H1 (cell line): ENCODE measurements at regions not wholly inside any gene's neighbourhood (a gene's known extent, or its start where the extent isn't known, plus 50 kb on each side); places are given as distances from the start of the nearest gene placed in this dataset.

Source experiments
- CTCF ChIA-PET: fragments of 300-600 bp; sonication (Branson Sonifier 250); formaldehyde crosslinking; loops from one replicate; lab custom pipeline; 2021; ENCODE audit not compliant: partially characterized antibody; lab: Charles Lee
- POLR2A ChIA-PET: fragments of 300-600 bp; sonication (Branson Sonifier 250); formaldehyde crosslinking; loops from one replicate; lab custom pipeline; 2021; ENCODE audit warnings: inconsistent platforms; ENCODE audit not compliant: partially characterized antibody; lab: Charles Lee
- DNase-seq, 2 experiments: peaks; one replicate each; pipeline versions ENCODE4 v3.0.0 to v3.0.0-alpha.2; 2010 to 2022; ENCODE audit warnings: low spot score in 2 of 2, low read depth in 1 of 2, mixed read lengths in 1 of 2
- FAIRE-seq: peaks from 2 replicates; lab custom pipeline; 2011; peaks lifted over from hg19 to GRCh38; lab: Jason Lieb, UNC
- H2AFZ ChIP-seq: 2 replicates; pipeline ENCODE4 v1.8.1; 2012; ENCODE audit warnings: low read length, inconsistent platforms
- H2AK5ac ChIP-seq: 2 replicates; pipeline ENCODE4 v1.6.1; 2013; ENCODE audit warnings: low read depth, low read length
- H2BK120ac ChIP-seq: replicated peaks from 2 replicates; pipeline ENCODE3; 2013; ENCODE audit warnings: low read depth, low read length, inconsistent platforms
- H2BK12ac ChIP-seq: 2 replicates; pipeline ENCODE4 v1.6.1; 2013; ENCODE audit warnings: low read depth, low read length
- H2BK15ac ChIP-seq: 2 replicates; pipeline ENCODE4 v1.6.1; 2013; ENCODE audit warnings: low read length
- H2BK20ac ChIP-seq: 2 replicates; pipeline ENCODE4 v1.6.1; 2013; ENCODE audit warnings: low read length
- H2BK5ac ChIP-seq: 2 replicates; pipeline ENCODE4 v1.6.1; 2013; ENCODE audit warnings: low read depth, low read length
- H3K14ac ChIP-seq: 2 replicates; pipeline ENCODE4 v1.6.1; 2013; ENCODE audit warnings: inconsistent platforms; ENCODE audit not compliant: insufficient read length
- H3K18ac ChIP-seq: 2 replicates; pipeline ENCODE4 v1.6.1; 2013; ENCODE audit warnings: low read length; ENCODE audit errors: extremely low read depth
- H3K23ac ChIP-seq: 2 replicates; pipeline ENCODE4 v1.6.1; 2013; ENCODE audit warnings: inconsistent platforms; ENCODE audit not compliant: insufficient read length
- H3K23me2 ChIP-seq: 2 replicates; pipeline ENCODE4 v1.6.1; 2013; ENCODE audit warnings: low read depth, low read length
- H3K27ac ChIP-seq: 2 replicates; pipeline ENCODE4 v1.6.1; 2011; ENCODE audit warnings: low read depth, low read length, inconsistent platforms
- H3K27me3 ChIP-seq, 4 experiments: replicated peaks in 1 of 4; 1 replicate in 1 of 4; 2 replicates in 3 of 4; pipeline versions ENCODE4 v1.6.1 to v1.8.1; 2011 to 2013; ENCODE audit warnings: low read length in 3 of 4, mild to moderate bottlenecking in 3 of 4, inconsistent platforms in 2 of 4, mixed read lengths in 2 of 4, moderate library complexity in 1 of 4; ENCODE audit not compliant: control insufficient read depth in 3 of 4, insufficient read depth in 3 of 4; ENCODE audit errors: extremely low read depth in 1 of 4
- H3K36me3 ChIP-seq, 4 experiments: 2 replicates each; pipeline versions ENCODE4 v1.6.1 to v1.8.1; 2011 to 2013; ENCODE audit warnings: mild to moderate bottlenecking in 4 of 4, low read length in 3 of 4, moderate library complexity in 2 of 4, control low read depth in 1 of 4, inconsistent platforms in 1 of 4; ENCODE audit not compliant: insufficient read depth in 4 of 4, control insufficient read depth in 2 of 4
- H3K4ac ChIP-seq: replicated peaks from 2 replicates; pipeline ENCODE3; 2013; ENCODE audit warnings: low read length, low read depth, mixed read lengths, inconsistent platforms; ENCODE audit not compliant: insufficient read length
- H3K4me1 ChIP-seq, 4 experiments: replicated peaks in 1 of 4; 1 replicate in 1 of 4; 2 replicates in 3 of 4; pipeline versions ENCODE4 v1.6.1 to v1.8.1; 2011 to 2013; ENCODE audit warnings: low read length in 3 of 4, inconsistent platforms in 2 of 4, mixed read lengths in 1 of 4; ENCODE audit not compliant: insufficient read depth in 4 of 4, control insufficient read depth in 3 of 4
- H3K4me2 ChIP-seq, 2 experiments: 2 replicates each; pipeline versions ENCODE4 v1.6.1 to v1.8.1; 2011 to 2013; ENCODE audit warnings: low read depth in 2 of 2, low read length in 2 of 2, control low read depth in 1 of 2, inconsistent platforms in 1 of 2, mild to moderate bottlenecking in 1 of 2; ENCODE audit not compliant: insufficient read depth in 1 of 2
- H3K4me3 ChIP-seq, 4 experiments: fragments of 200-600, 300-600 bp in 1 of 4; sonication (generic), shearing (Covaris generic), sonication (Bioruptor Twin) in 1 of 4; 2 replicates each; pipeline versions ENCODE4 v1.5.1 to v1.8.1; 2011 to 2016; ENCODE audit warnings: low read length in 4 of 4, low read depth in 3 of 4, control low read depth in 2 of 4, inconsistent platforms in 2 of 4, mild to moderate bottlenecking in 2 of 4, mixed read lengths in 1 of 4, moderate library complexity in 1 of 4; ENCODE audit not compliant: insufficient read depth in 2 of 4; ENCODE audit errors: extremely low read depth in 1 of 4
- H3K56ac ChIP-seq: replicated peaks from 2 replicates; pipeline ENCODE3; 2013; ENCODE audit warnings: low read depth, mild to moderate bottlenecking, mixed read lengths, low read length, inconsistent platforms; ENCODE audit not compliant: insufficient read length
- H3K79me1 ChIP-seq: 2 replicates; pipeline ENCODE4 v1.6.1; 2013; ENCODE audit warnings: low read depth, low read length, control low read depth
- H3K79me2 ChIP-seq, 2 experiments: 2 replicates each; pipeline versions ENCODE4 v1.6.1 to v1.8.1; 2012 to 2013; ENCODE audit warnings: low read length in 2 of 2, mild to moderate bottlenecking in 2 of 2, inconsistent platforms in 1 of 2; ENCODE audit not compliant: insufficient read depth in 2 of 2, control insufficient read depth in 1 of 2
- H3K9ac ChIP-seq, 4 experiments: replicated peaks in 1 of 4; 1 replicate in 1 of 4; 2 replicates in 3 of 4; pipeline versions ENCODE4 v1.6.1 to v1.8.1; 2011 to 2013; ENCODE audit warnings: low read depth in 3 of 4, low read length in 3 of 4, control low read depth in 2 of 4, mild to moderate bottlenecking in 2 of 4, moderate library complexity in 2 of 4, inconsistent platforms in 1 of 4; ENCODE audit errors: extremely low read depth in 1 of 4
- H3K9me3 ChIP-seq, 2 experiments: 2 replicates each; pipeline versions ENCODE4 v1.6.1 to v1.8.1; 2012 to 2013; ENCODE audit warnings: mild to moderate bottlenecking in 2 of 2, moderate library complexity in 2 of 2, control low read depth in 1 of 2, inconsistent platforms in 1 of 2, low read depth in 1 of 2, low read length in 1 of 2, mixed read lengths in 1 of 2; ENCODE audit not compliant: insufficient read depth in 2 of 2
- H4K20me1 ChIP-seq, 2 experiments: replicated peaks in 1 of 2; 2 replicates each; pipeline versions ENCODE3 to v1.8.1; 2011 to 2013; ENCODE audit warnings: inconsistent platforms in 2 of 2, low read length in 2 of 2, mild to moderate bottlenecking in 1 of 2; ENCODE audit not compliant: insufficient read depth in 2 of 2, control insufficient read depth in 1 of 2
- H4K5ac ChIP-seq: 2 replicates; pipeline ENCODE4 v1.6.1; 2013; ENCODE audit warnings: low read length, low read depth, mixed read lengths, inconsistent platforms; ENCODE audit not compliant: insufficient read length
- H4K8ac ChIP-seq: 2 replicates; pipeline ENCODE4 v1.8.0; 2013; ENCODE audit warnings: mild to moderate bottlenecking, moderate library complexity, low read length, inconsistent platforms; ENCODE audit not compliant: insufficient read depth; ENCODE audit errors: extremely low read depth
- H4K91ac ChIP-seq: replicated peaks from 2 replicates; pipeline ENCODE3; 2013; ENCODE audit warnings: low read length, mixed read lengths, inconsistent platforms; ENCODE audit not compliant: insufficient read length
- EP300 ChIP-seq, 2 experiments: IDR thresholded peaks; 1 replicate in 1 of 2; 2 replicates in 1 of 2; pipeline ENCODE4 v1.6.1; 2011 to 2012; ENCODE audit warnings: low read depth in 2 of 2, low read length in 2 of 2, mild to moderate bottlenecking in 2 of 2, borderline replicate concordance in 1 of 2, inconsistent platforms in 1 of 2, moderate library complexity in 1 of 2
- JUND ChIP-seq: IDR thresholded peaks from 2 replicates; pipeline ENCODE4 v1.6.1; 2011; ENCODE audit warnings: mild to moderate bottlenecking, improper control_type of control experiment, low read length
- MAFK ChIP-seq: IDR thresholded peaks from 2 replicates; pipeline ENCODE4 v1.6.1; 2012; ENCODE audit warnings: low read depth, mild to moderate bottlenecking, improper control_type of control experiment, low read length
- WGBS, 2 experiments: shearing (Covaris generic) in 1 of 2; methylation state at CpG; one replicate each; pipeline versions ENCODE4 v1.1.6 to v1.1.7; 2013 to 2015; ENCODE audit warnings: low lambda C conversion rate in 2 of 2, mixed read lengths in 2 of 2, inconsistent platforms in 1 of 2, low coverage in 1 of 2, missing lambda C conversion rate in 1 of 2; ENCODE audit not compliant: insufficient replicate concordance in 2 of 2, insufficient coverage in 1 of 2, insufficient read length in 1 of 2; ENCODE audit errors: extremely low coverage in 1 of 2, missing lambda C conversion rate in 1 of 2; 5-methylcytosine and 5-hydroxymethylcytosine counted together

GRCh38 chr10:131695496-131696165 is 205.2 kb upstream of the PPP2R2D start:
- Histone ChIP-seq H3K79me2 (no peaks in the 10 kb centered on the region), H3K56ac (no peak overlapping the region), H4K5ac (no peak overlapping the region), H3K27ac (no peak overlapping the region), H3K4me1 (no peaks in the 10 kb centered on the region; a peak in 1 of 7 replicates), H2BK120ac (no peak overlapping the region), H3K14ac (no peak overlapping the region), H3K27me3 (no peaks in the 10 kb centered on the region; a peak in 1 of 7 replicates), H3K4me3 (no peak overlapping the region), H4K8ac (no peak overlapping the region), H3K23ac (no peak overlapping the region), H2AK5ac (no peak overlapping the region), H3K4ac (no peak overlapping the region), H3K36me3 (no peaks in the 10 kb centered on the region), H3K23me2 (no peaks in the 10 kb centered on the region), H3K9me3 (no peaks in the 10 kb centered on the region), H4K20me1 (no peaks in the 10 kb centered on the region), H2AFZ (no peak overlapping the region), H2BK12ac (no peak overlapping the region), H4K91ac (peak overlapping the region; percentile 22), H2BK15ac (no peak overlapping the region; the same call in 1 of the 2 replicates), H3K79me1 (no peaks in the 10 kb centered on the region; the same call in 1 of the 2 replicates), H3K9ac (no peak overlapping the region), H3K4me2 (no peak overlapping the region), H2BK20ac (no peak overlapping the region), H3K18ac (no peak overlapping the region), H2BK5ac (0 out of 2 replicates have a peak overlapping the region, but pooled peaks have one; percentile 23)
- ChIA-PET CTCF (interaction anchor here (0.9 to 1.8 kb wide), 4 partner anchors 17 to 126 kb away, joined by 3 to 6 read pairs (median 4); no protein-coding TSS in a partner anchor), POLR2A (no interaction called here)
- DNase-seq, result peak in 1 of 2 experiments; percentile 34
- no peak for FAIRE-seq
- 90% methylated on average over 20 of the region's 23 CpGs; no CpG with 5 or more reads in 1 of the 2 experiments for WGBS, 2 experiments
- TF ChIP-seq EP300 (IDR thresholded peaks at IDR 0.05; ENCODE audit: borderline replicate concordance in 1 of 2, low read depth in 2 of 2, low read length in 2 of 2), result no peak
- no peak for TF ChIP-seq MAFK
- no peak for TF ChIP-seq JUND
